Common myeloid progenitor, CD34-positive (primary cell): ENCODE measurements at regions not wholly inside any gene's neighbourhood (a gene's known extent, or its start where the extent isn't known, plus 50 kb on each side); places are given as distances from the start of the nearest gene placed in this dataset.

Experiments used
- CTCF ChIA-PET: fragments of 350-600 bp; sonication (Branson Sonifier 250); formaldehyde crosslinking; loops from one replicate; lab custom pipeline; 2021; ENCODE audit warnings: antibody characterized with exemption; lab: Charles Lee
- POLR2A ChIA-PET: fragments of 350-600 bp; sonication (Branson Sonifier 250); formaldehyde crosslinking; loops from one replicate; lab custom pipeline; 2021; ENCODE audit warnings: antibody characterized with exemption; lab: Charles Lee
- DNase-seq, 3 donors: peaks; one replicate each; pipeline versions ENCODE4 v3.0.0 to v3.0.0-alpha.2; 2013
- H3K27ac ChIP-seq, 2 experiments: 1 replicate in 1 of 2; 2 replicates in 1 of 2; pipeline ENCODE4 v1.7.0; 2013; ENCODE audit warnings: inconsistent platforms in 2 of 2, low read length in 2 of 2, mild to moderate bottlenecking in 2 of 2, low read depth in 1 of 2, moderate library complexity in 1 of 2; ENCODE audit not compliant: severe bottlenecking in 2 of 2, insufficient read depth in 1 of 2, poor library complexity in 1 of 2
- H3K27me3 ChIP-seq, 5 experiments: replicated peaks in 2 of 5; 1 replicate in 3 of 5; 2 replicates in 2 of 5; pipeline versions ENCODE4 v1.6.1 to v1.7.0; 2013; ENCODE audit warnings: low read length in 4 of 5, mild to moderate bottlenecking in 2 of 5, moderate library complexity in 2 of 5, inconsistent platforms in 1 of 5; ENCODE audit not compliant: insufficient read depth in 5 of 5, control insufficient read depth in 4 of 5
- H3K36me3 ChIP-seq, 4 experiments: 1 replicate in 2 of 4; 2 replicates in 2 of 4; pipeline versions ENCODE4 v1.6.1 to v1.7.0; 2013; ENCODE audit warnings: low read length in 3 of 4, control low read depth in 1 of 4, mild to moderate bottlenecking in 1 of 4; ENCODE audit not compliant: control insufficient read depth in 4 of 4, insufficient read depth in 4 of 4
- H3K4me1 ChIP-seq, 4 experiments: 1 replicate in 3 of 4; 2 replicates in 1 of 4; pipeline versions ENCODE4 v1.6.1 to v1.7.1; 2013; ENCODE audit warnings: low read length in 3 of 4, mild to moderate bottlenecking in 3 of 4, control low read depth in 1 of 4, inconsistent platforms in 1 of 4, moderate library complexity in 1 of 4; ENCODE audit not compliant: control insufficient read depth in 4 of 4, insufficient read depth in 4 of 4; ENCODE audit errors: control extremely low read depth in 1 of 4
- H3K4me3 ChIP-seq, 7 experiments: 1 replicate in 4 of 7; 2 replicates in 3 of 7; pipeline versions ENCODE4 v1.5.1 to v1.7.0; 2013; ENCODE audit warnings: mild to moderate bottlenecking in 7 of 7, low read length in 6 of 7, moderate library complexity in 6 of 7, inconsistent platforms in 2 of 7, low read depth in 2 of 7, control low read depth in 1 of 7; ENCODE audit not compliant: insufficient read depth in 4 of 7, control insufficient read depth in 1 of 7; ENCODE audit errors: extremely low read depth in 1 of 7
- H3K9me3 ChIP-seq, 5 experiments: 1 replicate in 4 of 5; 2 replicates in 1 of 5; pipeline versions ENCODE4 v1.6.1 to v1.7.1; 2013; ENCODE audit warnings: low read length in 4 of 5, mild to moderate bottlenecking in 2 of 5, inconsistent platforms in 1 of 5, low read depth in 1 of 5, moderate library complexity in 1 of 5; ENCODE audit not compliant: control insufficient read depth in 4 of 5, insufficient read depth in 2 of 5; ENCODE audit errors: control extremely low read depth in 1 of 5
- WGBS: methylation state at CpG from one replicate; pipeline ENCODE4 v1.1.5; 2013; ENCODE audit not compliant: insufficient coverage; 5-methylcytosine and 5-hydroxymethylcytosine counted together

- Histone ChIP-seq H3K4me3 (no peak overlapping the region), H3K27ac (no peak overlapping the region), H3K4me1 (no peaks in the 10 kb centered on the region), H3K27me3 (peaks cover 0 to 7% (median 0%) of the 10 kb centered on the region in 5 experiments), H3K9me3 (no peaks in the 10 kb centered on the region), H3K36me3 (no peaks in the 10 kb centered on the region)
- POLR2A ChIA-PET, result interaction anchor here (0.6 kb wide), 1 partner anchor 85 kb away, joined by 3 read pairs; no protein-coding TSS in a partner anchor
- no peak for DNase-seq
- 83% methylated on average over 1 of the region's 1 CpG for WGBS
- CTCF ChIA-PET, result no interaction called here
Observed at GRCh38 chrX:45872480-45872879, 671.8 kb upstream of the DIPK2B start.

- Histone ChIP-seq H3K27ac (no peak overlapping the region), H3K27me3 (peaks cover 0 to 13% (median 0%) of the 10 kb centered on the region in 5 experiments), H3K4me1 (no peaks in the 10 kb centered on the region), H3K4me3 (no peak overlapping the region), H3K9me3 (no peaks in the 10 kb centered on the region), H3K36me3 (no peaks in the 10 kb centered on the region)
- POLR2A ChIA-PET, result no interaction called here
- CTCF ChIA-PET, result interaction anchor here (1.2 kb wide), 1 partner anchor 10 kb away, joined by 3 read pairs; no protein-coding TSS in a partner anchor
- DNase-seq, result no peak
- 0% methylated on average over 1 of the region's 1 CpG for WGBS
Observed at GRCh38 chrX:45868425-45868824, 667.7 kb upstream of the DIPK2B start.

GRCh38 chrX:45862801-45863200, 662.1 kb upstream of the DIPK2B start:
- Histone ChIP-seq H3K36me3 (no peaks in the 10 kb centered on the region), H3K27me3 (peaks cover 0 to 12% (median 0%) of the 10 kb centered on the region in 5 experiments), H3K9me3 (no peaks in the 10 kb centered on the region), H3K4me3 (no peak overlapping the region), H3K4me1 (no peaks in the 10 kb centered on the region), H3K27ac (no peak overlapping the region)
- ChIA-PET POLR2A (no interaction called here), CTCF (no interaction called here)
- no peak for DNase-seq
- whole genome bisulfite sequencing, result 75% methylated on average over 1 of the region's 1 CpG

- H3K4me1 ChIP-seq, result no peaks in the 10 kb centered on the region
- ChIA-PET POLR2A (no interaction called here), CTCF (no interaction called here)
- no peaks in the 10 kb centered on the region for H3K9me3 ChIP-seq
- peaks cover 0 to 12% (median 0%) of the 10 kb centered on the region in 5 experiments for H3K27me3 ChIP-seq
- 88% methylated on average over 1 of the region's 1 CpG for WGBS
- no peak overlapping the region for H3K4me3 ChIP-seq
- H3K36me3 ChIP-seq, result no peaks in the 10 kb centered on the region
- DNase-seq, result no peak
- H3K27ac ChIP-seq, result no peak overlapping the region
Observed at GRCh38 chrX:45860450-45860849, 659.8 kb upstream of the DIPK2B start.

- Histone ChIP-seq H3K36me3 (no peaks in the 10 kb centered on the region), H3K27ac (no peak overlapping the region), H3K9me3 (no peaks in the 10 kb centered on the region), H3K27me3 (peaks cover 0 to 14% (median 0%) of the 10 kb centered on the region in 5 experiments), H3K4me1 (no peaks in the 10 kb centered on the region), H3K4me3 (no peak overlapping the region)
- no peak for DNase-seq
- WGBS, result 100% methylated on average over 1 of the region's 4 CpGs
- CTCF ChIA-PET, result no interaction called here
- POLR2A ChIA-PET, result no interaction called here
Observed at GRCh38 chrX:45859407-45859806, 658.7 kb upstream of the DIPK2B start.

GRCh38 chrX:45852884-45853283, 652.2 kb upstream of the DIPK2B start:
- peaks cover 0 to 23% (median 0%) of the 10 kb centered on the region in 5 experiments for H3K27me3 ChIP-seq
- H3K9me3 ChIP-seq, result peaks cover 0 to 3% (median 0%) of the 10 kb centered on the region in 5 experiments
- no peak overlapping the region for H3K27ac ChIP-seq
- CTCF ChIA-PET, result no interaction called here
- H3K36me3 ChIP-seq, result peaks cover 0 to 2% (median 0%) of the 10 kb centered on the region in 4 experiments
- H3K4me1 ChIP-seq, result peaks cover 0 to 4% (median 0%) of the 10 kb centered on the region in 4 experiments
- POLR2A ChIA-PET, result no interaction called here
- DNase-seq, result no peak
- H3K4me3 ChIP-seq, result no peak overlapping the region
- WGBS, result no CpG with 5 or more reads among the region's 3 CpGs

GRCh38 chrX:45851434-45851991, 650.8 kb upstream of the DIPK2B start:
- Histone ChIP-seq H3K36me3 (peaks cover 0 to 6% (median 3%) of the 10 kb centered on the region in 4 experiments), H3K4me3 (peak overlapping the region; percentile 64 to 93 (median 78)), H3K27me3 (peaks cover 0 to 17% (median 0%) of the 10 kb centered on the region in 5 experiments), H3K4me1 (peaks cover 0 to 4% (median 0%) of the 10 kb centered on the region in 4 experiments), H3K27ac (peak overlapping the region in 1 of 2 experiments; percentile 34), H3K9me3 (peaks cover 0 to 3% (median 0%) of the 10 kb centered on the region in 5 experiments)
- ChIA-PET POLR2A (no interaction called here), CTCF (interaction anchor here (1.2 kb wide), 2 partner anchors 11 to 524 kb away, joined by 3 to 4 read pairs; no protein-coding TSS in a partner anchor)
- 23% methylated on average over 22 of the region's 53 CpGs for WGBS
- peak; percentile 36 to 67 (median 59) for DNase-seq
